ENCODE measurements at regions not wholly inside any gene's neighbourhood (a gene's known extent, or its start where the extent isn't known, plus 50 kb on each side); places are given as distances from the start of the nearest gene placed in this dataset.

DNA sequence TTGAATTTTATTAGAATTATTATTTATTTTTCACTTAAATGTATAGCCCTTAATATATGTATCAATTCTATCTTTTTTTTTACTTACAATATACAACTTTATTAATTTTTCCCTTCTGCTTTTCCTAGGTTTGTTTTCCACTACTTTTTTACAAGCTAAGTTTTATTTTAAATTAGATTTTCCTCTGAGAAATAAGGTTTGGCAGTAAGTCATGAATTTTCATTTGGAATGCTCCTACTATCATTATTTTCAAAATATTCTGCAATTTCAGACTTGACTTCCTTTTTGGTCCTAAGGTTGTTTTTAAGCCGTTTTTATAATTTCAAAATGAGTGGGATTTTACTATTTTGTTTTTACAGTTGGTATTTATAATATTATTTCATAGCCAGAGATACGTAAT, 222.8 kb upstream of the PIEZO2 start:
- TF ChIP-seq, protein P1, sequence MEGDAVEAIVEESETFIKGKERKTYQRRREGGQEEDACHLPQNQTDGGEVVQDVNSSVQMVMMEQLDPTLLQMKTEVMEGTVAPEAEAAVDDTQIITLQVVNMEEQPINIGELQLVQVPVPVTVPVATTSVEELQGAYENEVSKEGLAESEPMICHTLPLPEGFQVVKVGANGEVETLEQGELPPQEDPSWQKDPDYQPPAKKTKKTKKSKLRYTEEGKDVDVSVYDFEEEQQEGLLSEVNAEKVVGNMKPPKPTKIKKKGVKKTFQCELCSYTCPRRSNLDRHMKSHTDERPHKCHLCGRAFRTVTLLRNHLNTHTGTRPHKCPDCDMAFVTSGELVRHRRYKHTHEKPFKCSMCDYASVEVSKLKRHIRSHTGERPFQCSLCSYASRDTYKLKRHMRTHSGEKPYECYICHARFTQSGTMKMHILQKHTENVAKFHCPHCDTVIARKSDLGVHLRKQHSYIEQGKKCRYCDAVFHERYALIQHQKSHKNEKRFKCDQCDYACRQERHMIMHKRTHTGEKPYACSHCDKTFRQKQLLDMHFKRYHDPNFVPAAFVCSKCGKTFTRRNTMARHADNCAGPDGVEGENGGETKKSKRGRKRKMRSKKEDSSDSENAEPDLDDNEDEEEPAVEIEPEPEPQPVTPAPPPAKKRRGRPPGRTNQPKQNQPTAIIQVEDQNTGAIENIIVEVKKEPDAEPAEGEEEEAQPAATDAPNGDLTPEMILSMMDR (IDR thresholded peaks at IDR 0.05; ENCODE audit: low read depth, low read length): no peak
- TF ChIP-seq EZH2phosphoT487 (IDR thresholded peaks at IDR 0.05; ENCODE audit: low read depth): no peak

Measured in OCI-LY3 (cell line).